Esophagus squamous epithelium (tissue), 4 donors: ENCODE measurements at regions not wholly inside any gene's neighbourhood (a gene's known extent, or its start where the extent isn't known, plus 50 kb on each side); places are given as distances from the start of the nearest gene placed in this dataset.

Source experiments
- POLR2A ChIP-seq, 4 donors: fragments of 450-650 bp; IDR thresholded peaks; one replicate each; pipeline ENCODE4 v1.6.1; 2017; ENCODE audit warnings: antibody characterized with exemption in 4 of 4, mild to moderate bottlenecking in 4 of 4, moderate library complexity in 3 of 4
- TF ChIP-seq, protein P1 (sequence below), 6 experiments: fragments of 450-650 bp in 4 of 6; fragments of 200-600 bp in 2 of 6; sonication (generic) in 2 of 6; IDR thresholded peaks; one replicate each; pipeline ENCODE4 v1.5.1; 2016 to 2019; ENCODE audit warnings: antibody characterized with exemption in 6 of 6, mild to moderate bottlenecking in 4 of 6, moderate library complexity in 4 of 6

DNA sequence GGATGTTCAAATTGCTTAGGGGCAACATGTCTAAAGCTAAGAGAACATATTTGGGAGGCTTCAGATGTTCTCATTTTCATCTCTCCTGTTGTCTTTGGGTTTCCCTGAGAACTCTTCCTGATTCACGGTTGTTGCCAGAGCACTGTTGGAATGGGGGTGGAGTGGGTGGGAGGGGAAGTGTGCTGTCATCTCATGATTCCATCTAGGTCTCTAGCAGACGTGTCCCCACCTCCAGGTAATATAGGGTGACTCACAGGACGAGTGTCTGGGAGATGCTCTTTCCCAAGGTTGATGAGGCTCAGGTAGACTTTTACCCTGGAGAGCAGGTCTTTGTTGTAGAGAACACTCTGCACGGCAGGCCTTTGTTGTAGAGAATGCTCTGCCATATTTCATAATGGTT is 636.9 kb downstream of the QKI start:
- TF ChIP-seq, protein P1, sequence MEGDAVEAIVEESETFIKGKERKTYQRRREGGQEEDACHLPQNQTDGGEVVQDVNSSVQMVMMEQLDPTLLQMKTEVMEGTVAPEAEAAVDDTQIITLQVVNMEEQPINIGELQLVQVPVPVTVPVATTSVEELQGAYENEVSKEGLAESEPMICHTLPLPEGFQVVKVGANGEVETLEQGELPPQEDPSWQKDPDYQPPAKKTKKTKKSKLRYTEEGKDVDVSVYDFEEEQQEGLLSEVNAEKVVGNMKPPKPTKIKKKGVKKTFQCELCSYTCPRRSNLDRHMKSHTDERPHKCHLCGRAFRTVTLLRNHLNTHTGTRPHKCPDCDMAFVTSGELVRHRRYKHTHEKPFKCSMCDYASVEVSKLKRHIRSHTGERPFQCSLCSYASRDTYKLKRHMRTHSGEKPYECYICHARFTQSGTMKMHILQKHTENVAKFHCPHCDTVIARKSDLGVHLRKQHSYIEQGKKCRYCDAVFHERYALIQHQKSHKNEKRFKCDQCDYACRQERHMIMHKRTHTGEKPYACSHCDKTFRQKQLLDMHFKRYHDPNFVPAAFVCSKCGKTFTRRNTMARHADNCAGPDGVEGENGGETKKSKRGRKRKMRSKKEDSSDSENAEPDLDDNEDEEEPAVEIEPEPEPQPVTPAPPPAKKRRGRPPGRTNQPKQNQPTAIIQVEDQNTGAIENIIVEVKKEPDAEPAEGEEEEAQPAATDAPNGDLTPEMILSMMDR (IDR thresholded peaks at IDR 0.05): no peak
- TF ChIP-seq POLR2A (IDR thresholded peaks at IDR 0.05): no peak
